ENCODE measurements at regions not wholly inside any gene's neighbourhood (a gene's known extent, or its start where the extent isn't known, plus 50 kb on each side); places are given as distances from the start of the nearest gene placed in this dataset.

DNA sequence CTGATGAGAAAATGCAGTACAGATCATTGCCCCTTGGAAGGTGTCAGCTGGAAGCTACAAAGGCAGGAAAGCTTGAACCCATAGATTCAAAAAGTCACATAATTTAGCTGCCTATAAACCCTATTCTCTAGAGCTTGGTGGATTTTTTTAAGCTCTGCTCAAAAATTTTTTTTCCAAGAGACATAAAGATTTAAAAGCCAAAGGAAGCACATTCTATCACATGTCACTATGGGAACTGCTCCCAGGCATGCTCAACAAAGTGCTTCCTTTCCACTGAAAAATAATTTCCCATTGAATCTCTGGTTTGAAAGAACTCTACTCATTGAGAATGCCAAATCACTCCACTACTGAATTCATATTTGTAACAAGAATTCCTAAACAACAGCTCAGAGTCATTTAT lies 419.8 kb downstream of the CETN3 start:
- Mint-ChIP-seq H3K36me3 (no peaks in the 10 kb centered on the region), H3K27ac (no peak overlapping the region), H3K4me1 (no peaks in the 10 kb centered on the region), H3K27me3 (no peaks in the 10 kb centered on the region), H3K9me3 (peaks cover 0 to 4% (median 2%) of the 10 kb centered on the region in 8 donors), H3K4me3 (no peak overlapping the region)
- H3K4me3 ChIP-seq (ENCODE audit: low read length in 2 of 2), result no peak overlapping the region
- H3K36me3 ChIP-seq (ENCODE audit: insufficient read depth, low read length), result no peaks in the 10 kb centered on the region
- intact Hi-C loops (cut with micrococcal nuclease), result no loop called here
- POLR2A ChIA-PET (ENCODE audit: partially characterized antibody), result no interaction called here
- no peak for DNase-seq
- H3K27me3 ChIP-seq (ENCODE audit: insufficient read depth, low read length), result no peaks in the 10 kb centered on the region
- CTCF ChIA-PET (ENCODE audit: partially characterized antibody), result interaction anchor here (0.7 kb wide), 1 partner anchor 210 kb away, joined by 3 read pairs; no protein-coding TSS in a partner anchor
- no peaks in the 10 kb centered on the region for H3K9me3 ChIP-seq (ENCODE audit: control insufficient read depth in 1 of 2, low read length in 2 of 2)
- H3K27ac ChIP-seq (ENCODE audit: low read depth, low read length), result no peak overlapping the region
- H3K4me1 ChIP-seq (ENCODE audit: insufficient read depth, low read length), result no peaks in the 10 kb centered on the region

DNA sequence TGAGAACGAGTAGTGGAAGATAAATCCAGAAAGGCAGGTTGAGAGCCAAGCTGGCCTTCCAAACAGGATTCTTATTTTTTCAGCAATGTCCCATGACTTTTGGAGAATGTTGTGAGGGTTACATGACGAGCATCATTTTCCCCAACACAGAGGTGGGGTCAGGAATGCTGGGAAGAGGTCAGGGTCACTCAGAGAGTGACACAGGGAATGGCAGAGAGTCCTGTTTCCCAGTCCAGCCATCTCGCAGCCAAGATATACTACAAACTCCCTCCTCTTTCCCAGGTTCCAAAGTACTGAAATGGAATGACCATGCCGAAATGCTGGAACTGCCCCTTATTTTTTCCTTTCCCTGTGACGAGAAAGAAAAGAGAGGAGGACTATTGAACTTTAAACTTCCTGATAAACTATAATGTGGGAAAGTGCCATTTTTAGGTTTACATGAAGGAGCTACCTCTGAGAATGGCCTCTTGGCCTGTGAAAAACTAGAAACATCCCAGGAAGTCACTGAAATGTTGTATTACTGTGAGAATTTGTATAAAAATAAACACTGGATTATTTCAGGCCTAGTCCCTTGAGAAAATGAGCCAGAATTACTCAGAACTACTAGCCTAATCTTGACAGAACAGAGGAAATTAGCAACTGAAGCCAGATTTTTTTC lies 420.4 kb downstream of the CETN3 start:
- Mint-ChIP-seq H3K4me3 (no peak overlapping the region), H3K4me1 (no peaks in the 10 kb centered on the region), H3K36me3 (no peaks in the 10 kb centered on the region), H3K9me3 (peaks cover 0 to 4% (median 2%) of the 10 kb centered on the region in 8 donors), H3K27ac (no peak overlapping the region), H3K27me3 (no peaks in the 10 kb centered on the region)
- no peak overlapping the region for H3K4me3 ChIP-seq (ENCODE audit: low read length in 2 of 2)
- H3K27me3 ChIP-seq (ENCODE audit: insufficient read depth, low read length), result no peaks in the 10 kb centered on the region
- no peak for DNase-seq
- H3K9me3 ChIP-seq (ENCODE audit: control insufficient read depth in 1 of 2, low read length in 2 of 2), result no peaks in the 10 kb centered on the region
- CTCF ChIA-PET (ENCODE audit: partially characterized antibody), result interaction anchor here (0.7 kb wide), 1 partner anchor 211 kb away, joined by 3 read pairs; no protein-coding TSS in a partner anchor
- intact Hi-C loops (cut with micrococcal nuclease), result no loop called here
- POLR2A ChIA-PET (ENCODE audit: partially characterized antibody), result no interaction called here
- H3K4me1 ChIP-seq (ENCODE audit: insufficient read depth, low read length), result no peaks in the 10 kb centered on the region
- H3K27ac ChIP-seq (ENCODE audit: low read depth, low read length), result no peak overlapping the region
- no peaks in the 10 kb centered on the region for H3K36me3 ChIP-seq (ENCODE audit: insufficient read depth, low read length)

DNA sequence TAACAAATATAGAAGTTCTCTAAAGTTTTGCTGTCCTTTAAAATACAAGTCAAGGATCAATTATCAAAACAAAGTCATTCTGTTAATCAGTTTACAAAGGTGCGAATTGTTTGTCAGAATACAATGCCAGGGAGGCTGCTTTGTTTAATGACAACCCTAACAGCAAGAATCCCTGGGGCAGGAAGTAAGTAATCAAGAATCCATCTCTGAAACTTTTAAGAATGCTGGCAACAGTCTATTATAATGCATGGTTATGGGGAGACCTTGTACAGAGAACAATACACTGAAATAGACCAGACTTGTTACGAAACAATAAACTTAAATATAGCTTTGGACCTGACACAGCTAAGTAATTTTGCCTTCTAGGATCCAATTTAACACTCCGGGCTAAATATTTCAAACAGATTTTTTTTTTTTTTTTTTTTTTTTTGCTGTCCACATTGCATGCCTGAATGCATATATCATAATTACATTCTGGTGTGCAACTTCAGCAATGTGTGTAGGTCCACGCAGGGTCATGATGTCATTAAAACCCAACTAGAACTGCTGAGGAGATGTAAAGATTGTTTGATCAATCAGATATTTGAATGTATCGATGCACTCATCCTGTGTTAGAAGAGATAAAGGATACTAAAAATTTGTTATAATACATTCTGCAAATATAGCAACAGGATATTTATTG lies 421.3 kb downstream of the CETN3 start:
- Histone ChIP-seq H3K9me3 (ENCODE audit: control insufficient read depth in 1 of 2, low read length in 2 of 2) (no peaks in the 10 kb centered on the region), H3K27ac (ENCODE audit: low read depth, low read length) (no peak overlapping the region), H3K4me3 (ENCODE audit: low read length in 2 of 2) (no peak overlapping the region), H3K4me1 (ENCODE audit: insufficient read depth, low read length) (no peaks in the 10 kb centered on the region), H3K36me3 (ENCODE audit: insufficient read depth, low read length) (no peaks in the 10 kb centered on the region), H3K27me3 (ENCODE audit: insufficient read depth, low read length) (no peaks in the 10 kb centered on the region)
- ChIA-PET CTCF (ENCODE audit: partially characterized antibody) (no interaction called here), POLR2A (ENCODE audit: partially characterized antibody) (no interaction called here)
- Mint-ChIP-seq H3K4me3 (no peak overlapping the region), H3K27ac (no peak overlapping the region), H3K27me3 (no peaks in the 10 kb centered on the region), H3K9me3 (peaks cover 0 to 4% (median 2%) of the 10 kb centered on the region in 8 donors), H3K36me3 (no peaks in the 10 kb centered on the region), H3K4me1 (no peaks in the 10 kb centered on the region)
- no peak for DNase-seq
- intact Hi-C loops (cut with micrococcal nuclease), result no loop called here

DNA sequence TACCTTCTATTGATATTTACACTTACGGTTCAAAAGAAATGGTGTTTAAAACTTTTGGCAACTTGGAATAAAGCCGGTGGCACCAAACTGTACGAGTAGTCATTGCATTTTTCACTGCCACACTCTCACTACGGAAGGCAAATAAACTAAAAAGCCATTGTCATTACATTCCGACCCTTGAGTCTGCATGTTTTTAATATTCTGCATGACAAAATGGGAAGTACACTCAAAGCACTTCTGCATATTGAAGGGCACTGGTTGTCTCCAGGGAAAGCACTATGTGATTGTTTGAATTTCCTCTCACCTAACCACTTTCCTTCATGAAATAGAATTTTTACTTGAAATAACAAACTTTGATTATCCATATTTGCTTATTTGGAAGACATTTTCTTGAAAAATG lies 426.3 kb downstream of the CETN3 start:
- Mint-ChIP-seq H3K4me3 (no peak overlapping the region), H3K36me3 (no peaks in the 10 kb centered on the region), H3K9me3 (peaks cover 0 to 5% (median under 1%) of the 10 kb centered on the region in 8 donors), H3K27me3 (no peaks in the 10 kb centered on the region), H3K4me1 (no peaks in the 10 kb centered on the region), H3K27ac (no peak overlapping the region)
- H3K36me3 ChIP-seq (ENCODE audit: insufficient read depth, low read length), result no peaks in the 10 kb centered on the region
- intact Hi-C loops (cut with micrococcal nuclease), result no loop called here
- H3K27ac ChIP-seq (ENCODE audit: low read depth, low read length), result no peak overlapping the region
- no peaks in the 10 kb centered on the region for H3K4me1 ChIP-seq (ENCODE audit: insufficient read depth, low read length)
- ChIA-PET CTCF (ENCODE audit: partially characterized antibody) (no interaction called here), POLR2A (ENCODE audit: partially characterized antibody) (no interaction called here)
- no peaks in the 10 kb centered on the region for H3K9me3 ChIP-seq (ENCODE audit: control insufficient read depth in 1 of 2, low read length in 2 of 2)
- no peaks in the 10 kb centered on the region for H3K27me3 ChIP-seq (ENCODE audit: insufficient read depth, low read length)
- DNase-seq, result no peak
- H3K4me3 ChIP-seq (ENCODE audit: low read length in 2 of 2), result no peak overlapping the region

DNA sequence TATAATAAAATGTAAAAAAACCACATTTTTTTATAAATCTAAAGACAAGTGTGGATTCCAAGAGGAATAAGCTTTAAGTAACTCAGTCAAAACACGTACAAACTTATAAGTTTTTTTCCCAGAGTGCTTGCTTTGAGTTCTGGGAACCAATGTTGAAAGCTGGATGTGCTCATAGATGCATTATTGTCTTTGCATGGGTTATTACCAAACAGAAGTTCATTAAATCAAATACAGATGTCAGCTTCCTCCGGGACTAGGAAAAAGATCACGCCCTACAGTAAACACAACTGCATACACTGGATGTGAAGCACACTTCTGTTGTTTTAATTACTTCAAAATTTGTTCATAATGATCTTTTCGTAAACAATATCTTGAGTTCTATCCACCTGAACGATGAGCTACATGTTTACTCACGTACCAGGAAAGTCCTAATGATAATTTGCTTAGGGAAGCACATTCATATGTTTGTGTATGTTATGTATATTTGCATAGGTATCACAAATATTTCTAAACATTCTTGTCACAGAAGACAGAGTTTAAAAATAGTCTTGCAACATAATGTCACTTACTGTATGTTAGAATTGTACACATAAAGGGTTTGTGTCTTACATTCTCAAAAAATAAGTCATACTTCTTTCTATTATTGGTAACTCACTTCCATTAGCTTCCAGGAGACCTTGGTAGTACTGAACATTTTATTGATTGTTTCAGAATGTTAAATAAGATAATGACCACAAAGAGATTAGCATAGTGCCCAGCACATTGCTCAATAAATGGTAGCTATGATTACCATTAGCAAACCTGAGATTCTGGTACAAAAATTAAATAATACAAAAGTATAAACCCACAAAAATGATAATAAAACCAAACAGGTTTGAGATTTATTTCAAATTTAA lies 427.4 kb downstream of the CETN3 start:
- Histone ChIP-seq H3K27ac (ENCODE audit: low read depth, low read length) (no peak overlapping the region), H3K9me3 (ENCODE audit: control insufficient read depth in 1 of 2, low read length in 2 of 2) (no peaks in the 10 kb centered on the region), H3K36me3 (ENCODE audit: insufficient read depth, low read length) (no peaks in the 10 kb centered on the region), H3K4me1 (ENCODE audit: insufficient read depth, low read length) (no peaks in the 10 kb centered on the region), H3K27me3 (ENCODE audit: insufficient read depth, low read length) (no peaks in the 10 kb centered on the region), H3K4me3 (ENCODE audit: low read length in 2 of 2) (no peak overlapping the region)
- H3K27me3 Mint-ChIP-seq, result no peaks in the 10 kb centered on the region
- peaks cover 0 to 5% (median 0%) of the 10 kb centered on the region in 8 donors for H3K9me3 Mint-ChIP-seq
- ChIA-PET CTCF (ENCODE audit: partially characterized antibody) (no interaction called here), POLR2A (ENCODE audit: partially characterized antibody) (no interaction called here)
- H3K27ac Mint-ChIP-seq, result no peak overlapping the region
- intact Hi-C loops (cut with micrococcal nuclease), result no loop called here
- no peak overlapping the region for H3K4me3 Mint-ChIP-seq
- no peaks in the 10 kb centered on the region for H3K36me3 Mint-ChIP-seq
- no peak for DNase-seq
- no peaks in the 10 kb centered on the region for H3K4me1 Mint-ChIP-seq

DNA sequence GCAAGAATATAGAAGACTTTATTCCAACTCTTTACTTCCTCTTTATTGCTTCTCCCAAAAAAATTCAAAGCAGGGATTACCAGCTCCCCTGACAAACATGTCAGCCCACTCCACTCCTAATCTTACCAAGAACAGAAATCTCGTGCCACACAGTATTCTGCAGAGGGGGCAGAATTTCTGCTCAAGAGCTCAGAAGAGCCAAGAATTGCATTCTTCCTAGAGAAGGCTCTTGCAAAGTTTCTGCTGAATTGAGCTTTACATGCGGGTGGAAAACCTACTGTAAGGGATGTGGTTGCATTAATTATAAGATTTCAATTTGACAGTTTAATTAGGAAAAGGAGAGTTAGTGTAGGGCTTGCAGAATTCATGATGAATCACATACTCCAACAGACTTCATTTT lies 428.5 kb downstream of the CETN3 start:
- H3K27ac Mint-ChIP-seq, result peak overlapping the region in 1 of 7 donors; percentile 61
- no peak overlapping the region for H3K27ac ChIP-seq (ENCODE audit: low read depth, low read length)
- H3K4me1 Mint-ChIP-seq, result no peaks in the 10 kb centered on the region
- H3K4me1 ChIP-seq (ENCODE audit: insufficient read depth, low read length), result no peaks in the 10 kb centered on the region
- no peaks in the 10 kb centered on the region for H3K36me3 Mint-ChIP-seq
- H3K27me3 Mint-ChIP-seq, result no peaks in the 10 kb centered on the region
- intact Hi-C loops (cut with micrococcal nuclease), result no loop called here
- H3K4me3 Mint-ChIP-seq, result no peak overlapping the region
- ChIA-PET CTCF (ENCODE audit: partially characterized antibody) (no interaction called here), POLR2A (ENCODE audit: partially characterized antibody) (no interaction called here)
- H3K36me3 ChIP-seq (ENCODE audit: insufficient read depth, low read length), result no peaks in the 10 kb centered on the region
- no peaks in the 10 kb centered on the region for H3K27me3 ChIP-seq (ENCODE audit: insufficient read depth, low read length)
- DNase-seq, result no peak
- peaks cover 0 to 5% (median 0%) of the 10 kb centered on the region in 8 donors for H3K9me3 Mint-ChIP-seq
- no peaks in the 10 kb centered on the region for H3K9me3 ChIP-seq (ENCODE audit: control insufficient read depth in 1 of 2, low read length in 2 of 2)
- H3K4me3 ChIP-seq (ENCODE audit: low read length in 2 of 2), result no peak overlapping the region

DNA sequence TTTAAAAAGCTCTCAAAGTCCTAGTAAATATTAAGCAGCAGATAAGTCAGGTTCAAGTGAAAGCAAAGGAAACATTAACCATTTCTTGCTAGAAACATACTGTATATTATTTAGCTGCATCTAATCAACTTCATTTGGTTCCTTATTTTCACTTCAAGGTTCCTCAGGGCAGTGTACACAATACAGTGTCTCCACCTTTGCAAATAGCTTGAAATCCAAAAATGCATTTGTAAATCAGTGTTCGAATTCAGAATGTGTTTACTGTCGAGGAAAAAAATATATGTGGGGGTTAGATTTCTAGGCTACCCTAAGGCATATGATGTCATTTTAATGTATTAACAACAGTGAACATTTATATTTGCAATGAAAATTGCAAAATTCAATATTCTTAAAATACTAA lies 436.0 kb downstream of the CETN3 start:
- H3K4me1 Mint-ChIP-seq, result no peaks in the 10 kb centered on the region
- no peak overlapping the region for H3K27ac Mint-ChIP-seq
- Histone ChIP-seq H3K36me3 (ENCODE audit: insufficient read depth, low read length) (no peaks in the 10 kb centered on the region), H3K4me3 (ENCODE audit: low read length in 2 of 2) (no peak overlapping the region), H3K27me3 (ENCODE audit: insufficient read depth, low read length) (no peaks in the 10 kb centered on the region), H3K4me1 (ENCODE audit: insufficient read depth, low read length) (no peaks in the 10 kb centered on the region), H3K27ac (ENCODE audit: low read depth, low read length) (no peak overlapping the region), H3K9me3 (ENCODE audit: control insufficient read depth in 1 of 2, low read length in 2 of 2) (no peaks in the 10 kb centered on the region)
- no peak for DNase-seq
- CTCF ChIA-PET (ENCODE audit: partially characterized antibody), result no interaction called here
- H3K27me3 Mint-ChIP-seq, result no peaks in the 10 kb centered on the region
- H3K36me3 Mint-ChIP-seq, result no peaks in the 10 kb centered on the region
- H3K9me3 Mint-ChIP-seq, result peaks cover 0 to 2% (median 0%) of the 10 kb centered on the region in 8 donors
- POLR2A ChIA-PET (ENCODE audit: partially characterized antibody), result no interaction called here
- intact Hi-C loops (cut with micrococcal nuclease), result no loop called here
- no peak overlapping the region for H3K4me3 Mint-ChIP-seq
